Calu3 (cell line): ENCODE measurements at regions not wholly inside any gene's neighbourhood (a gene's known extent, or its start where the extent isn't known, plus 50 kb on each side); places are given as distances from the start of the nearest gene placed in this dataset.

Source experiments
- BruUV-seq: library from RNA; stranded (reverse); fragments of 400-500 nt; replicated peaks from 2 replicates; lab custom pipeline; 2021; lab: Mats Ljungman, UMichigan
- CTCF ChIA-PET: fragments of 300-600 bp; sonication (Branson Sonifier 250); formaldehyde crosslinking; loops from one replicate; lab custom pipeline; 2022; ENCODE audit warnings: antibody characterized with exemption; lab: Charles Lee
- DNase-seq: peaks from one replicate; pipeline ENCODE4 v3.0.0; 2022
- H3K27ac Mint-ChIP-seq: one replicate; pipeline ENCODE4 v1.8.0; 2022; ENCODE audit warnings: mixed read lengths; ENCODE audit not compliant: unreplicated experiment
- H3K27me3 Mint-ChIP-seq: one replicate; pipeline ENCODE4 v1.8.0; 2022; ENCODE audit warnings: mixed read lengths; ENCODE audit not compliant: unreplicated experiment
- H3K36me3 Mint-ChIP-seq: one replicate; pipeline ENCODE4 v1.8.0; 2022; ENCODE audit warnings: mild to moderate bottlenecking, moderate library complexity, mixed read lengths; ENCODE audit not compliant: insufficient read depth, unreplicated experiment
- H3K4me1 Mint-ChIP-seq: one replicate; pipeline ENCODE4 v1.8.0; 2022; ENCODE audit warnings: mild to moderate bottlenecking, low read depth, mixed read lengths; ENCODE audit not compliant: unreplicated experiment
- H3K4me3 Mint-ChIP-seq: one replicate; pipeline ENCODE4 v1.8.0; 2022; ENCODE audit warnings: mild to moderate bottlenecking, low read depth, moderate library complexity, mixed read lengths; ENCODE audit not compliant: unreplicated experiment
- H3K9me3 Mint-ChIP-seq: one replicate; pipeline ENCODE4 v1.8.0; 2022; ENCODE audit warnings: low read depth, mixed read lengths; ENCODE audit not compliant: unreplicated experiment
- CTCF ChIP-seq: fragments of 200-600 bp; IDR thresholded peaks from one replicate; pipeline ENCODE4 v1.8.0; 2022; ENCODE audit warnings: antibody characterized with exemption; ENCODE audit not compliant: unreplicated experiment
- intact Hi-C: fragments of 100-400 bp; cut with micrococcal nuclease; formaldehyde crosslinking; loops from one replicate; pipeline ENCODE4 v1.10.0; 2022; ENCODE audit not compliant: unreplicated experiment

- intact Hi-C loops = no loop called here
- no peak overlapping the region for H3K27ac Mint-ChIP-seq
- CTCF ChIA-PET = no interaction called here
Observed at GRCh38 chr2:120904379-120904778, 168.7 kb downstream of the GLI2 start.

GRCh38 chr2:120904830-120905234 lies 169.2 kb downstream of the GLI2 start:
- H3K36me3 Mint-ChIP-seq = no peaks in the 10 kb centered on the region
- H3K9me3 Mint-ChIP-seq = no peaks in the 10 kb centered on the region
- no peaks in the 10 kb centered on the region for H3K4me1 Mint-ChIP-seq
- no peak for TF ChIP-seq CTCF
- H3K4me3 Mint-ChIP-seq = no peak overlapping the region
- no peaks in the 10 kb centered on the region for H3K27me3 Mint-ChIP-seq
- CTCF ChIA-PET = no interaction called here
- DNase-seq = no peak
- intact Hi-C loops = no loop called here
- no TSS peak for BruUV-seq
- no peak overlapping the region for H3K27ac Mint-ChIP-seq

More at GRCh38 chr2:120904379-120904778, 168.7 kb downstream of the GLI2 start:
- H3K9me3 Mint-ChIP-seq = no peaks in the 10 kb centered on the region
- no peaks in the 10 kb centered on the region for H3K27me3 Mint-ChIP-seq
- no peaks in the 10 kb centered on the region for H3K36me3 Mint-ChIP-seq
- no peak for TF ChIP-seq CTCF
- H3K4me3 Mint-ChIP-seq = no peak overlapping the region
- no peak for DNase-seq
- H3K4me1 Mint-ChIP-seq = no peaks in the 10 kb centered on the region
- BruUV-seq = no TSS peak

GRCh38 chr2:120905298-120905697 lies 169.6 kb downstream of the GLI2 start:
- H3K27me3 Mint-ChIP-seq = no peaks in the 10 kb centered on the region
- DNase-seq = no peak
- intact Hi-C loops = no loop called here
- H3K4me1 Mint-ChIP-seq = no peaks in the 10 kb centered on the region
- CTCF ChIA-PET = no interaction called here
- no peaks in the 10 kb centered on the region for H3K36me3 Mint-ChIP-seq
- no peak for TF ChIP-seq CTCF
- no TSS peak for BruUV-seq
- no peak overlapping the region for H3K4me3 Mint-ChIP-seq
- H3K9me3 Mint-ChIP-seq = no peaks in the 10 kb centered on the region
- H3K27ac Mint-ChIP-seq = no peak overlapping the region

GRCh38 chr2:120905824-120906571 lies 170.3 kb downstream of the GLI2 start:
- Mint-ChIP-seq H3K9me3 (no peaks in the 10 kb centered on the region), H3K36me3 (no peaks in the 10 kb centered on the region), H3K4me1 (peaks cover 7% of the 10 kb centered on the region), H3K27ac (no peak overlapping the region), H3K4me3 (no peak overlapping the region), H3K27me3 (no peaks in the 10 kb centered on the region)
- CTCF ChIA-PET = interaction anchor here (0.6 kb wide), 1 partner anchor 137 kb away, joined by 3 read pairs; no protein-coding TSS in a partner anchor
- no peak for DNase-seq
- BruUV-seq = no TSS peak
- TF ChIP-seq CTCF = no peak
- intact Hi-C loops = no loop called here
